ENCODE measurements at regions not wholly inside any gene's neighbourhood (a gene's known extent, or its start where the extent isn't known, plus 50 kb on each side); places are given as distances from the start of the nearest gene placed in this dataset.
A peak's percentile ranks its signal among the peaks of the same experiment; 100 is the strongest.

- ATAC-seq (ENCODE audit: low read depth) (no peak), DNase-seq (no peak)
- Histone ChIP-seq H3K4me3 (ENCODE audit: insufficient read depth, low read depth, low read length) (no peak overlapping the region), H2BK5ac (ENCODE audit: low read depth, low read length, poor library complexity, severe bottlenecking) (no peak overlapping the region), H2AFZ (replicated peaks; ENCODE audit: low read length, poor library complexity) (no peak overlapping the region), H3K9ac (ENCODE audit: low read depth, low read length) (no peak overlapping the region), H3K4me2 (ENCODE audit: low read depth, low read length) (no peak overlapping the region), H2BK15ac (ENCODE audit: low read depth, low read length) (0 out of 3 replicates have a peak overlapping the region, but pooled peaks have one; percentile 60), H4K91ac (ENCODE audit: insufficient read depth, low read depth, low read length) (no peak overlapping the region), H3K36me3 (ENCODE audit: control insufficient read depth, insufficient read depth, low read length) (no peaks in the 10 kb centered on the region), H3K9me3 (ENCODE audit: control insufficient read depth, insufficient read depth, low read length) (no peaks in the 10 kb centered on the region), H4K20me1 (ENCODE audit: insufficient read depth, low read length) (no peaks in the 10 kb centered on the region), H3K27ac (ENCODE audit: insufficient read depth, low read length) (no peak overlapping the region), H3K9me1 (ENCODE audit: insufficient read depth, low read length) (peaks cover 15% of the 10 kb centered on the region), H3K23ac (ENCODE audit: low read depth, low read length) (peak overlapping the region; percentile 25; the same call in 1 of the 2 replicates), H2AK5ac (ENCODE audit: low read depth, low read length) (no peak overlapping the region), H3K79me1 (ENCODE audit: low read depth in 1 of 2, low read length in 2 of 2) (no peaks in the 10 kb centered on the region), H3K27me3 (ENCODE audit: control insufficient read depth, insufficient read depth, low read length) (no peaks in the 10 kb centered on the region), H4K5ac (ENCODE audit: low read depth, low read length) (no peak overlapping the region), H2BK20ac (ENCODE audit: low read depth, low read length) (peak overlapping the region; percentile 28; the same call in 1 of the 2 replicates), H4K8ac (ENCODE audit: low read depth in 2 of 2, low read length in 2 of 2) (no peak overlapping the region), H3K4me1 (ENCODE audit: control insufficient read depth, insufficient read depth, low read length) (peaks cover 13% of the 10 kb centered on the region), H2AK9ac (replicated peaks; ENCODE audit: low read depth, low read length, poor library complexity) (no peak overlapping the region), H2BK120ac (ENCODE audit: low read depth, low read length) (peak overlapping the region; percentile 72), H3K56ac (ENCODE audit: extremely low read depth, insufficient read depth, low read length) (no peak overlapping the region), H3K14ac (replicated peaks; ENCODE audit: low read depth, low read length) (no peak overlapping the region), H3K4ac (ENCODE audit: low read depth, low read length) (peak overlapping the region; percentile 42; the same call in 1 of the 2 replicates), H3K18ac (ENCODE audit: low read depth, low read length) (peak overlapping the region; percentile 77; the same call in 1 of the 2 replicates)
- no TSS peak for BruUV-seq (replicated peaks)
- POLR2A ChIA-PET (ENCODE audit: unreplicated experiment): interaction anchor here (0.6 kb wide), 1 partner anchor 63 kb away, joined by 3 read pairs; no protein-coding TSS in a partner anchor
- TF ChIP-seq ELK1 (IDR thresholded peaks at IDR 0.05; ENCODE audit: borderline replicate concordance, low read depth, low read length) (no peak), MXI1 (IDR thresholded peaks at IDR 0.05; ENCODE audit: borderline replicate concordance, low read depth, low read length) (no peak), RFX5 (IDR thresholded peaks at IDR 0.05; ENCODE audit: low read depth, low read length) (no peak), USF2 (IDR thresholded peaks at IDR 0.05; ENCODE audit: low read depth, low read length) (no peak), CTCF (conservative IDR thresholded peaks at IDR 0.05; ENCODE audit: low read depth, low read length) (no peak), RCOR1 (IDR thresholded peaks at IDR 0.05; ENCODE audit: insufficient replicate concordance, low read length) (no peak), RAD21 (IDR thresholded peaks at IDR 0.05; ENCODE audit: low read length) (no peak), POLR2A (IDR thresholded peaks at IDR 0.05; ENCODE audit: low read depth, low read length) (no peak), FOS (IDR thresholded peaks at IDR 0.05; ENCODE audit: low read depth, low read length) (no peak), NFE2L2 (IDR thresholded peaks at IDR 0.05; ENCODE audit: low read depth, low read length) (no peak), MAZ (IDR thresholded peaks at IDR 0.05; ENCODE audit: borderline replicate concordance, low read depth, low read length) (no peak), MAFK (IDR thresholded peaks at IDR 0.05; ENCODE audit: low read depth, low read length) (no peak)
- CTCF ChIA-PET: interaction anchor here (1.4 to 1.5 kb wide), 2 partner anchors 9 to 196 kb away, joined by 3 to 4 read pairs; no protein-coding TSS in a partner anchor
- intact Hi-C loops (cut with micrococcal nuclease): loop anchor here (10.0 kb wide), 4 partner anchors 115 to 625 kb away; no protein-coding TSS in a partner anchor
- in situ Hi-C loops (cut with MboI; ENCODE audit: low sequenced_read_pairs): loop anchor here (5.0 to 10.0 kb wide), 2 partner anchors 187 to 625 kb away; no protein-coding TSS in a partner anchor
- dilution Hi-C loops (cut with HindIII; ENCODE audit: low sequenced_read_pairs, unreplicated experiment): no loop called here
- WGBS, 2 experiments (ENCODE audit: extremely low coverage in 2 of 2, insufficient read length in 1 of 2): no CpG with 5 or more reads among the region's 1 CpG
Measured at GRCh38 chr6:16959789-16960188, 142.1 kb upstream of the STMND1 start.
